ENCODE measurements at regions not wholly inside any gene's neighbourhood (a gene's known extent, or its start where the extent isn't known, plus 50 kb on each side); places are given as distances from the start of the nearest gene placed in this dataset.

GRCh38 chr12:24073170-24073810, 123.8 kb upstream of the SOX5 start:
- Mint-ChIP-seq H3K4me1 (no peaks in the 10 kb centered on the region), H3K27me3 (ENCODE audit: low read depth in 2 of 2) (no peaks in the 10 kb centered on the region), H3K4me3 (no peak overlapping the region), H3K9me3 (peaks cover 3 to 8% of the 10 kb centered on the region in 2 donors), H3K27ac (no peak overlapping the region), H3K36me3 (no peaks in the 10 kb centered on the region)
- no peak overlapping the region for H3K4me3 ChIP-seq (ENCODE audit: low read length)
- no peak for ATAC-seq
- TF ChIP-seq CTCF (IDR thresholded peaks at IDR 0.05): no peak
- intact Hi-C loops (cut with micrococcal nuclease): no loop called here
- no peaks in the 10 kb centered on the region for H3K36me3 ChIP-seq (ENCODE audit: control insufficient read depth, insufficient read depth, low read length)
- no peaks in the 10 kb centered on the region for H3K4me1 ChIP-seq (ENCODE audit: control insufficient read depth, insufficient read depth, low read length)
- 80% methylated on average over 3 of the region's 3 CpGs for WGBS (ENCODE audit: insufficient coverage)
- no peak for DNase-seq
- no peak overlapping the region for H3K27ac ChIP-seq (ENCODE audit: low read length)
- H3K9me3 ChIP-seq (ENCODE audit: control insufficient read depth, insufficient read depth, low read length): no peaks in the 10 kb centered on the region
- no peaks in the 10 kb centered on the region for H3K27me3 ChIP-seq (ENCODE audit: control insufficient read depth, insufficient read depth, low read length)

- Mint-ChIP-seq H3K36me3 (no peaks in the 10 kb centered on the region), H3K27ac (no peak overlapping the region), H3K27me3 (ENCODE audit: low read depth in 2 of 2) (no peaks in the 10 kb centered on the region), H3K4me1 (no peaks in the 10 kb centered on the region), H3K4me3 (no peak overlapping the region), H3K9me3 (peaks cover 2 to 3% of the 10 kb centered on the region in 2 donors)
- no peaks in the 10 kb centered on the region for H3K27me3 ChIP-seq (ENCODE audit: control insufficient read depth, insufficient read depth, low read length)
- WGBS (ENCODE audit: insufficient coverage): 100% methylated on average over 1 of the region's 1 CpG
- H3K36me3 ChIP-seq (ENCODE audit: control insufficient read depth, insufficient read depth, low read length): no peaks in the 10 kb centered on the region
- H3K9me3 ChIP-seq (ENCODE audit: control insufficient read depth, insufficient read depth, low read length): no peaks in the 10 kb centered on the region
- intact Hi-C loops (cut with micrococcal nuclease): no loop called here
- DNase-seq: no peak
- H3K4me3 ChIP-seq (ENCODE audit: low read length): no peak overlapping the region
- H3K27ac ChIP-seq (ENCODE audit: low read length): no peak overlapping the region
- TF ChIP-seq CTCF (IDR thresholded peaks at IDR 0.05): no peak
- H3K4me1 ChIP-seq (ENCODE audit: control insufficient read depth, insufficient read depth, low read length): no peaks in the 10 kb centered on the region
- ATAC-seq: no peak
Measured at GRCh38 chr12:24072302-24072701, 122.8 kb upstream of the SOX5 start.

- H3K9me3 Mint-ChIP-seq: peaks cover 0 to 2% of the 10 kb centered on the region in 2 donors
- Histone ChIP-seq H3K27ac (ENCODE audit: low read length) (no peak overlapping the region), H3K27me3 (ENCODE audit: control insufficient read depth, insufficient read depth, low read length) (no peaks in the 10 kb centered on the region), H3K36me3 (ENCODE audit: control insufficient read depth, insufficient read depth, low read length) (no peaks in the 10 kb centered on the region), H3K4me3 (ENCODE audit: low read length) (no peak overlapping the region), H3K9me3 (ENCODE audit: control insufficient read depth, insufficient read depth, low read length) (no peaks in the 10 kb centered on the region), H3K4me1 (ENCODE audit: control insufficient read depth, insufficient read depth, low read length) (no peaks in the 10 kb centered on the region)
- no peaks in the 10 kb centered on the region for H3K4me1 Mint-ChIP-seq
- intact Hi-C loops (cut with micrococcal nuclease): no loop called here
- no peak for TF ChIP-seq CTCF (IDR thresholded peaks at IDR 0.05)
- H3K4me3 Mint-ChIP-seq: no peak overlapping the region
- ATAC-seq (no peak), DNase-seq (no peak)
- no peak overlapping the region for H3K27ac Mint-ChIP-seq
- 89% methylated on average over 1 of the region's 1 CpG for WGBS (ENCODE audit: insufficient coverage)
- H3K36me3 Mint-ChIP-seq: no peaks in the 10 kb centered on the region
- H3K27me3 Mint-ChIP-seq (ENCODE audit: low read depth in 2 of 2): no peaks in the 10 kb centered on the region
Measured at GRCh38 chr12:24071842-24072241, 122.4 kb upstream of the SOX5 start.
